ENCODE measurements at regions not wholly inside any gene's neighbourhood (a gene's known extent, or its start where the extent isn't known, plus 50 kb on each side); places are given as distances from the start of the nearest gene placed in this dataset.

- Histone ChIP-seq H3K4me1 (replicated peaks; ENCODE audit: insufficient read depth) (peaks cover 60% of the 10 kb centered on the region), H3F3A (ENCODE audit: insufficient read depth, low read depth) (peaks cover 37% of the 10 kb centered on the region), H3K79me2 (ENCODE audit: low read depth) (no peaks in the 10 kb centered on the region), H3K27me3 (ENCODE audit: insufficient read depth, low read depth) (no peaks in the 10 kb centered on the region), H4K20me1 (ENCODE audit: insufficient read depth) (no peaks in the 10 kb centered on the region), H3K9me2 (ENCODE audit: insufficient read depth) (no peaks in the 10 kb centered on the region), H3K36me3 (ENCODE audit: low read depth) (no peaks in the 10 kb centered on the region), H3K9me3 (ENCODE audit: insufficient read depth, low read depth) (peaks cover 9% of the 10 kb centered on the region), H2AFZ (peak overlapping the region; percentile 59; the same call in 1 of the 2 replicates), H3K27ac (peak overlapping the region; percentile 84), H3K4me3 (no peak overlapping the region; the same call in 1 of the 2 replicates), H3K4me2 (peak overlapping the region; percentile 54)
- ChIA-PET CTCF (no interaction called here), POLR2A (ENCODE audit: unreplicated experiment) (no interaction called here)
- intact Hi-C loops (cut with micrococcal nuclease; ENCODE audit: unreplicated experiment) = loop anchor here (10.0 kb wide), 1 partner anchor 427 kb away; no protein-coding TSS in a partner anchor
- BruUV-seq (replicated peaks) = no TSS peak
- no peak for TF ChIP-seq CTCF (conservative IDR thresholded peaks at IDR 0.05)
- no peak for TF ChIP-seq EZH2 (IDR thresholded peaks at IDR 0.05; ENCODE audit: low read depth)
- peak in 1 of 2 experiments; percentile 80 for DNase-seq
Measured at GRCh38 chr6:105797983-105798453, 288.1 kb upstream of the PRDM1 start.

GRCh38 chr6:105797286-105797979, 288.7 kb upstream of the PRDM1 start:
- Histone ChIP-seq H3F3A (ENCODE audit: insufficient read depth, low read depth) (peaks cover 37% of the 10 kb centered on the region), H3K4me3 (no peak overlapping the region; the same call in 1 of the 2 replicates), H3K9me3 (ENCODE audit: insufficient read depth, low read depth) (peaks cover 3% of the 10 kb centered on the region), H3K36me3 (ENCODE audit: low read depth) (no peaks in the 10 kb centered on the region), H3K79me2 (ENCODE audit: low read depth) (no peaks in the 10 kb centered on the region), H3K4me2 (peak overlapping the region; percentile 54), H3K27me3 (ENCODE audit: insufficient read depth, low read depth) (no peaks in the 10 kb centered on the region), H4K20me1 (ENCODE audit: insufficient read depth) (no peaks in the 10 kb centered on the region), H2AFZ (peak overlapping the region; percentile 59; the same call in 1 of the 2 replicates), H3K4me1 (replicated peaks; ENCODE audit: insufficient read depth) (peaks cover 61% of the 10 kb centered on the region), H3K9me2 (ENCODE audit: insufficient read depth) (no peaks in the 10 kb centered on the region), H3K27ac (peak overlapping the region; percentile 84)
- BruUV-seq (replicated peaks) = no TSS peak
- TF ChIP-seq CTCF (conservative IDR thresholded peaks at IDR 0.05) (no peak), EZH2 (IDR thresholded peaks at IDR 0.05; ENCODE audit: low read depth) (no peak)
- no peak for DNase-seq
- intact Hi-C loops (cut with micrococcal nuclease; ENCODE audit: unreplicated experiment) = loop anchor here (10.0 kb wide), 1 partner anchor 427 kb away; no protein-coding TSS in a partner anchor
- POLR2A ChIA-PET (ENCODE audit: unreplicated experiment) = interaction anchor here (0.7 kb wide), 1 partner anchor 363 kb away, joined by 5 read pairs; no protein-coding TSS in a partner anchor
- CTCF ChIA-PET = no interaction called here

GRCh38 chr6:105795913-105796517, 290.1 kb upstream of the PRDM1 start:
- peak; percentile 41 to 97 for DNase-seq
- Histone ChIP-seq H3K27ac (peak overlapping the region; percentile 84), H3K4me2 (peak overlapping the region; percentile 54), H3K27me3 (ENCODE audit: insufficient read depth, low read depth) (no peaks in the 10 kb centered on the region), H3K4me3 (no peak overlapping the region), H2AFZ (peak overlapping the region; percentile 56), H3K9me2 (ENCODE audit: insufficient read depth) (no peaks in the 10 kb centered on the region), H3F3A (ENCODE audit: insufficient read depth, low read depth) (peaks cover 37% of the 10 kb centered on the region), H3K79me2 (ENCODE audit: low read depth) (no peaks in the 10 kb centered on the region), H3K36me3 (ENCODE audit: low read depth) (no peaks in the 10 kb centered on the region), H3K9me3 (ENCODE audit: insufficient read depth, low read depth) (no peaks in the 10 kb centered on the region; the same call in 1 of the 2 replicates), H3K4me1 (replicated peaks; ENCODE audit: insufficient read depth) (peaks cover 61% of the 10 kb centered on the region), H4K20me1 (ENCODE audit: insufficient read depth) (no peaks in the 10 kb centered on the region)
- ChIA-PET POLR2A (ENCODE audit: unreplicated experiment) (no interaction called here), CTCF (no interaction called here)
- BruUV-seq (replicated peaks) = no TSS peak
- TF ChIP-seq EZH2 (IDR thresholded peaks at IDR 0.05; ENCODE audit: low read depth) (no peak), CTCF (conservative IDR thresholded peaks at IDR 0.05) (no peak)
- intact Hi-C loops (cut with micrococcal nuclease; ENCODE audit: unreplicated experiment) = loop anchor here (10.0 kb wide), 1 partner anchor 429 kb away; no protein-coding TSS in a partner anchor

All from PC-9 (cell line).